Activated naive CD4-positive, alpha-beta T cell treated with anti-CD3 and anti-CD28 coated beads for 36 hours (primary cell): ENCODE measurements at regions not wholly inside any gene's neighbourhood (a gene's known extent, or its start where the extent isn't known, plus 50 kb on each side); places are given as distances from the start of the nearest gene placed in this dataset.

Source experiments
- CTCF ChIA-PET: fragments of 350-600 bp; sonication (Branson Sonifier 250); formaldehyde crosslinking; loops from one replicate; lab custom pipeline; 2021; ENCODE audit warnings: antibody characterized with exemption; lab: Charles Lee
- DNase-seq: peaks from one replicate; pipeline ENCODE4 v3.0.0-alpha.2; 2020
- H3K27ac Mint-ChIP-seq: one replicate; pipeline ENCODE4 v1.8.0; 2021; ENCODE audit warnings: mild to moderate bottlenecking, mixed read lengths
- H3K27me3 Mint-ChIP-seq: one replicate; pipeline ENCODE4 v1.8.0; 2021; ENCODE audit warnings: low read depth, mixed read lengths
- H3K36me3 Mint-ChIP-seq: one replicate; pipeline ENCODE4 v1.8.0; 2021; ENCODE audit warnings: low read depth, mixed read lengths
- H3K4me1 Mint-ChIP-seq: one replicate; pipeline ENCODE4 v1.8.0; 2021; ENCODE audit warnings: low read depth, mixed read lengths
- H3K4me3 Mint-ChIP-seq: one replicate; pipeline ENCODE4 v1.8.0; 2021; ENCODE audit warnings: mild to moderate bottlenecking, moderate library complexity, mixed read lengths
- H3K9me3 Mint-ChIP-seq: one replicate; pipeline ENCODE4 v1.8.0; 2021; ENCODE audit warnings: mixed read lengths
- intact Hi-C: fragments of 100-400 bp; cut with micrococcal nuclease; formaldehyde crosslinking; loops from one replicate; pipeline ENCODE4 v1.15.1; 2023

DNA sequence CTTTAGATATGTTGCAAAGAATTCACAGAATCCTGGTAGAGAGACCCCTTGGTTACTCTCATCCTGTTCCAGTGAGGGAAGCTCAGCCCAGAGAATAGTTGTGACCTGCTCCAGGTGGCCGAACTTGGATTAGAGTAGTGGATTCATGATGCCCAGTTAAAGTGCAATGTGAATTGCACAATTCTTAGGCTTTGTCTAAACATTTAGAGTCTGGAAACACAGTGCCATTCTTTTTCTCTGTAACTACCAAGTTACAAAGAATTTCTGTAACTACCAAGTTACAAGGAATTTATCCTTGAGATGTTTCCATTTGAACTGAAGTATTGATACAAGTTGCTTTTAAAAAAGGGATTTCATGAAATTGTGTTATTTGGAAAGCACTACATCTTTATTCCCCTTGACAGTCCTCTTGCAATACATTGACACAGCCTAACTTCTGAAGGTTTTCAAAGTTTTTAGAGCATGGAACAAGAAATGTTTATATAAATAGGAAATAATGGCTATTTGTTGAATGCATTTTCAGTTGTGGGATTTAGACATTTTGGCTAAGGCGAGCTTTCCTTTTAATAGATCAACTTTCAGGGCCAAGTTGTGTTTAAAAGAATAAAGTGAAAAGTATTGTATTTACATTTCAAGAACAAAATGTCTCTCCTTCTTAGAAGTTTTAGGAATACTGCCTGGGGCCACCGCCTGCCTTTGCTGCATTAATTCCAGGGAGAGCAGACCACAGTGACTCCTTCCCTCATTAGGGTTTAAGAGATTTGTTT is 315.0 kb downstream of the LPIN1 start:
- Mint-ChIP-seq H3K27me3 (no peaks in the 10 kb centered on the region), H3K36me3 (no peaks in the 10 kb centered on the region), H3K4me1 (peaks cover 12% of the 10 kb centered on the region), H3K4me3 (no peak overlapping the region), H3K9me3 (no peaks in the 10 kb centered on the region), H3K27ac (no peak overlapping the region)
- no peak for DNase-seq
- CTCF ChIA-PET, result no interaction called here
- intact Hi-C loops, result no loop called here

DNA sequence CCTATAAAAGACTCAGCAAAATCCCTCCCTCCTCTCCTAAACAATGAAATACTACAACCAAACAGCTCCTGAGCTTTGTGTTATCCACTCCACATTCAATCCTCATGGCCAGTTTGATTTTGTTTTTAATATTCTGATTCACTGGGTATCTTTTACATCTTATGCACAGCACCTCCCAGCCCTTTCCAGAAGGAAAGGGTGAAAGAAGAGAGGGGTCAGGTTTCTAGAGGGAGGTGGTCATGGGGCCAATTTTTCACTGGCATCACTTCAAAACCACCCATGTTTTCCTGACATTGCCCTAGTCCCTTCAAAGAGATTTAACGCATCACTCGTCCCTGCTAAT is 315.6 kb downstream of the LPIN1 start:
- Mint-ChIP-seq H3K36me3 (no peaks in the 10 kb centered on the region), H3K9me3 (no peaks in the 10 kb centered on the region), H3K4me3 (no peak overlapping the region), H3K4me1 (peaks cover 12% of the 10 kb centered on the region), H3K27me3 (no peaks in the 10 kb centered on the region), H3K27ac (no peak overlapping the region)
- intact Hi-C loops, result no loop called here
- CTCF ChIA-PET, result no interaction called here
- DNase-seq, result no peak

DNA sequence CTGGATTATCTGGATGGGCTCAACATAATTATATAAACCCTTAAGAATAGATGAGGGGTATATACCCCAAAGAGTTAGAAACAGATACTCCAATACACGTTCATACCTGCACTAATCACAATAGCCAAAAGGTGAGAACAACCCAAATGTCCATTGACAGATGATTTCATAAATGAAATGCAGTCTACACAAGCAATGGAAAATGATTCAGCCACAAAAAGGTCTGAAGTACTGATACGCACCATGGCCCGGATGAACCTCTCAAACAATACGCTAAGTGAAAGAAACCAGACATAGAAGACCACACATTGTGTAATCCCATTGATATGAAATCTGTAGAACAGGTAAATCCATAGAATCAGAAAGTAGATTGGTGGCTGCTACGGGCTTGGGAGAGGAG is 316.8 kb downstream of the LPIN1 start:
- H3K4me1 Mint-ChIP-seq, result peaks cover 8% of the 10 kb centered on the region
- CTCF ChIA-PET, result no interaction called here
- DNase-seq, result no peak
- no peaks in the 10 kb centered on the region for H3K36me3 Mint-ChIP-seq
- no peaks in the 10 kb centered on the region for H3K9me3 Mint-ChIP-seq
- intact Hi-C loops, result no loop called here
- H3K4me3 Mint-ChIP-seq, result no peak overlapping the region
- no peaks in the 10 kb centered on the region for H3K27me3 Mint-ChIP-seq
- H3K27ac Mint-ChIP-seq, result no peak overlapping the region

DNA sequence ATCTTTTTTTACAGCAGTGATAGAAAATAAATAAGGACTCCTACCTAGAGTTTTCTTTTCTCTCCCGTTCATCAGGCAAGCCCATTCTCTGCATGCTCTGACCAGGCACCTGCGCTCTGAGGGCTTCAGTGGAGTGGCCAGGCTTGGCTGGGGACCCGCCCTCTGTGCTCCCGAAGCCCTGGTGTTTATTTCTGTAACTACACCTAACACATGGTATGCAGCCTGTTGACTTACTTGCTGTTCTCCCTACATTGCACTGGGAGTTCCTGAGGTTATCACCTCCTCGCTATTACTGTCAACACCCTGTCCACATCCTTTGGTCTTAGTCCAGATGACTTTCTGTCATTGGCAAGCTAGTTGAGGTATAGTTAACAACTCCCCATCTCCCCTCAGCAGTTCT is 317.7 kb downstream of the LPIN1 start:
- no peak for DNase-seq
- CTCF ChIA-PET, result no interaction called here
- Mint-ChIP-seq H3K9me3 (no peaks in the 10 kb centered on the region), H3K36me3 (no peaks in the 10 kb centered on the region), H3K27ac (no peak overlapping the region), H3K27me3 (no peaks in the 10 kb centered on the region), H3K4me1 (peaks cover 8% of the 10 kb centered on the region), H3K4me3 (no peak overlapping the region)
- intact Hi-C loops, result no loop called here

DNA sequence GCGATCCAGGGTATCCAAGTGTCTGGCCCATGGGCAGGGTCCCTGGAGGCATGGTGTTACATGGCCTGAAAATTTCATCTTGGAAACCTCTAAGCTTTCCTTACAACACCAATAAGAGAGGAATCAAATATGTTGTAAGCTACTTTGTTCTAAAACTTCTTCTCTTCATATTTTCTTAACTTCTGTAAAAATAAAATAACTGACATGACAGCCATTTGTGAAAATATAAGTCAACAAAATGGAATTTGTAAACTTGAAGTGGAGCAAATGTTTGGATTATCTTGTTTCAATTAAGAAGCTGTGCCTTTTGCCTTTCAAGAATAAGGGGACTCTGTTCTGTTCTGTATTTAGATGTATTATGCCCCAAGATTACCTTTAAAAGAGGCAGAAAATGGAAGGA is 319.7 kb downstream of the LPIN1 start:
- no peak for DNase-seq
- H3K27ac Mint-ChIP-seq, result no peak overlapping the region
- CTCF ChIA-PET, result no interaction called here
- no peak overlapping the region for H3K4me3 Mint-ChIP-seq
- H3K4me1 Mint-ChIP-seq, result no peaks in the 10 kb centered on the region
- intact Hi-C loops, result no loop called here
- no peaks in the 10 kb centered on the region for H3K36me3 Mint-ChIP-seq
- no peaks in the 10 kb centered on the region for H3K27me3 Mint-ChIP-seq
- H3K9me3 Mint-ChIP-seq, result no peaks in the 10 kb centered on the region

DNA sequence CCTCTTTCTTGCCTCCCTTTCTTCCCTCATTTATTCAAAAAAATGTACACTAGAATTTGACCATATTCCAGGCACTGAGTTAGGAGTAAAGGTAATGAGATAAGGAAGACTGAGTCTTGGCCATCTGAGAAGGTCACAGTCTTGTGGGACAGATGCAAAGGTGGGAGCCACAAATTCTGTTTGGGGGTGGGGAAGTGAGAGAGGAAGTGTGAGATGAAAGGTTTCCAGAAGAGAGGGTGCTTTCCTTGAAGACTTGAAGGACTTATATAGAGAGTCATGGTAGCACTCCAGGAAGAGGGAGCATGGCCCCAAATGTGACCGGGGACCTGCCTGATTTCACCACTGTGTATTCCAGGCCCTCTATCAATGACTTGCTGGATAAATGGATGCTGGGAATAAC is 320.6 kb downstream of the LPIN1 start:
- H3K36me3 Mint-ChIP-seq, result no peaks in the 10 kb centered on the region
- intact Hi-C loops, result no loop called here
- H3K4me1 Mint-ChIP-seq, result no peaks in the 10 kb centered on the region
- no peak overlapping the region for H3K4me3 Mint-ChIP-seq
- CTCF ChIA-PET, result interaction anchor here (0.6 kb wide), 1 partner anchor 374 kb away, joined by 4 read pairs; no protein-coding TSS in a partner anchor
- DNase-seq, result no peak
- no peaks in the 10 kb centered on the region for H3K9me3 Mint-ChIP-seq
- H3K27me3 Mint-ChIP-seq, result no peaks in the 10 kb centered on the region
- H3K27ac Mint-ChIP-seq, result no peak overlapping the region

DNA sequence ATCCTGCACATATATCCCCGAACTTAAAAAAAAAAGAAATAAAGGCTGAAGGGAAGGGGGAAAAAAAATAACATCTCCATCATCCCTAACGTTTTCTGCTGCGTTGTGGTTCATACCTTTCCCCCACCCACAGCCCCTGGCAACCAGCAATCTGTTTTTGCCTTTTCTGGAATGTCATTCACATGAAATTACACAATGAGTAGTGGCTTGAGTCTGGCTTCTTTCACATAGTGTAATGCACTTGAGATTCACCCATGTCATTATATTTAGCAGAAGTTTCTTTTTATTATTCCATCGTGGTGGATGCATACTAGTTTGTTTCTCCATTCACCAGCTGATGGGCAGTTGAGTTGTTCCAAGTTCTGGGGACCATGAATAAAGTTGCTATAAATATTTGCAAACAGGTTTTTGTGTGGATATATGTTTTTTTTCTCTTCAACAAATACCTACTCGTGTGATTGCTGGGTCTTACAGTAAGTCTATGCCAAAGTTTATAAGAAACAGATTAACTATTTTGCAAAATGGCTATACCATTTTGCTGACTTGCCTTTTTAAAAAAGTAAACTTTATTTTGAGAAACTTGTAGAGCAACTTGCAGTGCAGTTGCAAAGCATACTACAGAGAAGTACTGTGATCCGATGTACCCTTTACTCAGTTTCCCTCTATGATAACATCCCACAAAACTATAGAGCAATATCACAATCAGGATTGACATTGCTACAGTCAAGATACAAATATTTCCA is 322.5 kb downstream of the LPIN1 start:
- Mint-ChIP-seq H3K4me1 (no peaks in the 10 kb centered on the region), H3K4me3 (no peak overlapping the region), H3K27ac (no peak overlapping the region), H3K27me3 (no peaks in the 10 kb centered on the region), H3K9me3 (no peaks in the 10 kb centered on the region), H3K36me3 (no peaks in the 10 kb centered on the region)
- CTCF ChIA-PET, result no interaction called here
- intact Hi-C loops, result no loop called here
- no peak for DNase-seq

DNA sequence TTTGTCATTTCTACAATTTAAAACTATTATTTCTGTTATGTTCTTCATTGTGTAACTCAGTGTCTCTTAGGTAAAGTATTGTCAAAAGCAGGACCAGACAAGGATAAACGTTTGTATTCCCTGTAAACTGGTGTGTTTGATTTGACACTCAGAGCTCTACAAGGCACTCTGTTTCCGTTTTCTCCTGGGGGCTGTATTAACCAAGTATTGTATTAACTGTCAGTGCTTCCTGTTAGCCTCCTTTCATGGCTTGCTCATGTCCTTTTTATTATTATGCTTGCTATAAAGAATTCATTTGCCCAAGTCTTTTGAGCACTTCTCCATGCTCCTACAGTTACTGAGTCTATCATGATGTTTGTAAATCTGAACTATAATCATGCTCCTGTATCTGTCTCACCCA is 323.7 kb downstream of the LPIN1 start:
- no peaks in the 10 kb centered on the region for H3K4me1 Mint-ChIP-seq
- no peak for DNase-seq
- H3K9me3 Mint-ChIP-seq, result no peaks in the 10 kb centered on the region
- no peaks in the 10 kb centered on the region for H3K36me3 Mint-ChIP-seq
- H3K27ac Mint-ChIP-seq, result no peak overlapping the region
- H3K4me3 Mint-ChIP-seq, result no peak overlapping the region
- CTCF ChIA-PET, result no interaction called here
- intact Hi-C loops, result no loop called here
- H3K27me3 Mint-ChIP-seq, result no peaks in the 10 kb centered on the region

DNA sequence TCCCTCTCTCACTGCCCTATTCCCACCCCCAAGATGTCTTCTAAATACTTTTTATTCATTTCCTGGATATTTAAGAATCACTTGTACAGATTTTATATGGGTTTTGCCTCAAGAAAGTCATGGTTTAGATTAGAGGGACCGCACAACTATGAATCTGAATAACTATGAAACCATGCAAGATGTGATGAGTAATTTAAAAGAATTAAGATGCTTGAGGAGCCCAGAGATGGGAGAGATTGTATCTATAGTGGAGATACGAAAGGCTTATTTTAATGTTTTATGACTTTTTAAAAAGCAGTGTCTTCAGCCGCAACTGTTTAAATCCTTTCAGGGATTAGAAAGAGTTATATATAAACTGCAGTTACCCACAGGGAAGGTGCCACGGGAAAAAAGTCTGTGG is 324.1 kb downstream of the LPIN1 start:
- no peaks in the 10 kb centered on the region for H3K27me3 Mint-ChIP-seq
- no peaks in the 10 kb centered on the region for H3K9me3 Mint-ChIP-seq
- no peak overlapping the region for H3K27ac Mint-ChIP-seq
- no peak overlapping the region for H3K4me3 Mint-ChIP-seq
- DNase-seq, result no peak
- CTCF ChIA-PET, result no interaction called here
- intact Hi-C loops, result no loop called here
- no peaks in the 10 kb centered on the region for H3K36me3 Mint-ChIP-seq
- no peaks in the 10 kb centered on the region for H3K4me1 Mint-ChIP-seq

DNA sequence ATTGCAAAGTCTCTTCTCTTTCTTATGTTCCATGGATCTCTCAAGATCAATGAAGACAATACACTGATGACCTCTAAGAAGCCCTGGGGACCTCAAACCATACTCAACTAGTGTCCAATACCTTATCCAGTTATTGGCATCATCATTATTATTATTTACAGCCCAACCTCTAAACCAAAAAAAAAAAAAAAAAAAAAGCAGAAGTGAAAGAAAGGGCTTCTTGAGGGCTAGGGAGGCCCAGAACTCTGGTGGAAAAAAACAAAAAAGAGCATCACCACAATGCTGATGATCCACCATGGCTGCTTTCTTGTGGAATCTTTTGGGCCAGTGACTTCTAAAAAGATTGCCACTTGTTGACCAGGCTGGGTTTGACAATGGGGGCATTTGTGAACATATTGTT is 324.9 kb downstream of the LPIN1 start:
- no peaks in the 10 kb centered on the region for H3K27me3 Mint-ChIP-seq
- H3K9me3 Mint-ChIP-seq, result no peaks in the 10 kb centered on the region
- no peaks in the 10 kb centered on the region for H3K36me3 Mint-ChIP-seq
- no peak overlapping the region for H3K27ac Mint-ChIP-seq
- CTCF ChIA-PET, result no interaction called here
- intact Hi-C loops, result no loop called here
- DNase-seq, result no peak
- H3K4me3 Mint-ChIP-seq, result no peak overlapping the region
- H3K4me1 Mint-ChIP-seq, result no peaks in the 10 kb centered on the region

DNA sequence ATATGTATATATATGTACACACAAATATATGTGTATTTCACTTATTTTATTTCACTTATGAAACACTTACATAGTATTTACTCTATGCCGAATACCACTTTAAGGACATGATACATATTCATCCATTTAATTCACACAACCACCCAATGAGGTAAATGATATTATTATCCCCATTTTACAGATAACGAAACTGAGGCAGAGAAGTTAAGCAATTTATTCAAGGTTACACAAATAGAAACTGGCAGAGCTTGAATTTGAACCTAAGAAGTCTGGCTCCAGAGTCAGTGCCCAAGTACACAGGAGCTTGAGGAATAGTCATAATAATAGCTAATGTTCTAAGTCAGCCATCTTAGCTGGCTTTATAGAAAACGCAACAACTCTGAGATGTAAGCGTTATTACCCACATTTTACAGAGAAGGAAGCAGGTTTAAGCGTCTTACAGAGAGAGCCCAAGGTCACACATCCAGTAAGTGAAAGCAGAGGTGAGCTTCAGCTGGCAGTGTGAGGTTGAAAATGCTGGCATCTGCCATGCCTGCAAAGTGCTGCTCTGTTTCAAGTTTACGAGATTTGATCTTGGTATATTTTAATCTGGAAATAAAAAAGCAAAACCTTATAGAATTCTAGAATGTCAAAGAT is 326.9 kb downstream of the LPIN1 start:
- Mint-ChIP-seq H3K27ac (no peak overlapping the region), H3K36me3 (no peaks in the 10 kb centered on the region), H3K27me3 (no peaks in the 10 kb centered on the region), H3K4me1 (no peaks in the 10 kb centered on the region), H3K4me3 (no peak overlapping the region), H3K9me3 (no peaks in the 10 kb centered on the region)
- intact Hi-C loops, result no loop called here
- DNase-seq, result no peak
- CTCF ChIA-PET, result interaction anchor here (1.6 kb wide), 1 partner anchor 30 kb away, joined by 4 read pairs; no protein-coding TSS in a partner anchor

DNA sequence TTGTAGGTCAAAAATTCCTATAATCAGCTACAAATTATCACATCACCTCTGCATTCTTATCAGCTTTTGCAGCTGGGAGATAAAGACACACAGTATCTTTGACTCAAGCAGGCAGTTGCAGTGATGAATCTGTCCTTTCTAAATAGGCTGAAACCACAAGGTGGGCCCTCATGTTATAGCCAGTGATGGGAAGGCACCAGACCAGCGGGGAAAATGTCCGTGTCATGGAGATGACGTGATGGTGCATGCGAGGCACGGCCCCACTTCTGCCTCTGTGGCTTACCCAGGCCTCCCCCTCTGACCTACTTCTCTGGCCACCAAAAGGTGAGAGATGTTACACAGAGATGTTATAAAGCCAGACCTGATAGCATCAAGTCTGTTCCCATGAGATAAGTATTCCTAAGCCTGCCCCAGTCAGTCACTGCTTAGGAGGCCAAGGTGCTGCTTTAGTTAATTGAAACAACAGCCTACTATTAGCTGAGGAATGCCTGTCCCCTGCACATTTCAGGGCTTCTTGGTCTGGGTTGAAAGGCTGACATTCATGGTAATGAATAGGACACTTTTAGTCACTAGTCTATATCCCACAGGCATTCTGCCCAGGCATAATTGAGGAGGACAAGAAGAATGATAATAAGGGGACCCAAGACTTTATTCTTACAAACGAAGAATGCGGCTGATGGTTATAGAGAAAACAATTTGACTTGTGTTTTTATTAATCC is 327.9 kb downstream of the LPIN1 start:
- Mint-ChIP-seq H3K4me3 (no peak overlapping the region), H3K36me3 (no peaks in the 10 kb centered on the region), H3K27ac (no peak overlapping the region), H3K4me1 (no peaks in the 10 kb centered on the region), H3K9me3 (no peaks in the 10 kb centered on the region), H3K27me3 (no peaks in the 10 kb centered on the region)
- CTCF ChIA-PET, result no interaction called here
- intact Hi-C loops, result no loop called here
- no peak for DNase-seq
